Endothelial cell of umbilical vein (primary cell): ENCODE measurements at regions not wholly inside any gene's neighbourhood (a gene's known extent, or its start where the extent isn't known, plus 50 kb on each side); places are given as distances from the start of the nearest gene placed in this dataset.

Experiments used
- BruUV-seq: library from RNA; stranded (reverse); fragments of 400-500 nt; replicated peaks from 2 replicates; lab custom pipeline; 2021; lab: Mats Ljungman, UMichigan
- CTCF ChIA-PET: fragments of 300-600, 350-600 bp; sonication (Branson Sonifier 250); formaldehyde crosslinking; loops from one replicate; lab custom pipeline; 2021; ENCODE audit warnings: antibody characterized with exemption, inconsistent platforms; lab: Charles Lee
- POLR2A ChIA-PET: fragments of 300-600, 350-600 bp; sonication (Branson Sonifier 250); formaldehyde crosslinking; loops from one replicate; lab custom pipeline; 2021; ENCODE audit warnings: antibody characterized with exemption, inconsistent platforms; lab: Charles Lee
- DNase-seq: peaks from one replicate; pipeline ENCODE4 v3.0.0-alpha.2; 2011; ENCODE audit warnings: low read depth, low spot score
- FAIRE-seq: peaks from 2 replicates; lab custom pipeline; 2011; peaks lifted over from hg19 to GRCh38; lab: Jason Lieb, UNC
- H2AFZ ChIP-seq: 2 replicates; pipeline ENCODE4 v1.6.0; 2012; ENCODE audit warnings: low read depth, low read length, control low read depth, inconsistent platforms
- H3K27ac ChIP-seq: 2 replicates; pipeline ENCODE4 v1.5.1; 2011; ENCODE audit warnings: low read depth, mild to moderate bottlenecking, control low read depth, low read length, moderate library complexity; ENCODE audit not compliant: insufficient read depth
- H3K27me3 ChIP-seq, 2 experiments: 2 replicates each; pipeline versions ENCODE4 v1.6.0 to v1.6.1; 2011; ENCODE audit warnings: low read length in 2 of 2, mixed read lengths in 1 of 2; ENCODE audit not compliant: control insufficient read depth in 2 of 2, insufficient read depth in 2 of 2
- H3K36me3 ChIP-seq, 2 experiments: 2 replicates in 1 of 2; 3 replicates in 1 of 2; pipeline ENCODE4 v1.5.1; 2011; ENCODE audit warnings: low read length in 2 of 2, mild to moderate bottlenecking in 1 of 2, moderate library complexity in 1 of 2; ENCODE audit not compliant: control insufficient read depth in 2 of 2, insufficient read depth in 2 of 2; ENCODE audit errors: extremely low read depth in 1 of 2
- H3K4me1 ChIP-seq: 3 replicates; pipeline ENCODE4 v1.5.1; 2011; ENCODE audit warnings: mild to moderate bottlenecking, low read length; ENCODE audit not compliant: control insufficient read depth, insufficient read depth; ENCODE audit errors: extremely low read depth
- H3K4me2 ChIP-seq: 2 replicates; pipeline ENCODE4 v1.6.1; 2011; ENCODE audit warnings: low read length, control low read depth, mixed read lengths; ENCODE audit not compliant: insufficient read depth
- H3K4me3 ChIP-seq, 3 experiments: fragments of 200-600 bp in 1 of 3; sonication (generic), shearing (Covaris generic) in 1 of 3; replicated peaks in 1 of 3; 2 replicates each; pipeline ENCODE4 v1.5.1; 2011 to 2016; ENCODE audit warnings: control low read depth in 3 of 3, low read length in 3 of 3, mild to moderate bottlenecking in 2 of 3, inconsistent platforms in 1 of 3, low read depth in 1 of 3, moderate library complexity in 1 of 3; ENCODE audit not compliant: insufficient read depth in 1 of 3
- H3K79me2 ChIP-seq: 2 replicates; pipeline ENCODE4 v1.6.0; 2012; ENCODE audit warnings: low read length, inconsistent platforms; ENCODE audit not compliant: control insufficient read depth, insufficient read depth
- H3K9ac ChIP-seq: replicated peaks from 2 replicates; pipeline ENCODE3; 2011; ENCODE audit warnings: low read length, control low read depth; ENCODE audit not compliant: insufficient read depth; ENCODE audit errors: extremely low read depth
- H3K9me1 ChIP-seq: replicated peaks from 3 replicates; pipeline ENCODE4 v1.6.0; 2011; ENCODE audit warnings: mild to moderate bottlenecking, low read length; ENCODE audit not compliant: control insufficient read depth, insufficient read depth; ENCODE audit errors: extremely low read depth
- H3K9me3 ChIP-seq: replicated peaks from 2 replicates; pipeline ENCODE4 v1.5.1; 2012; ENCODE audit warnings: low read length, inconsistent platforms; ENCODE audit not compliant: control insufficient read depth, insufficient read depth
- H4K20me1 ChIP-seq: replicated peaks from 2 replicates; pipeline ENCODE3; 2011; ENCODE audit warnings: mild to moderate bottlenecking, low read length; ENCODE audit not compliant: control insufficient read depth, insufficient read depth; ENCODE audit errors: extremely low read depth
- EZH2 ChIP-seq: IDR thresholded peaks from 2 replicates; pipeline ENCODE4 v1.6.1; 2012; ENCODE audit warnings: borderline replicate concordance, low read depth, mild to moderate bottlenecking, moderate library complexity, low read length, inconsistent platforms; ENCODE audit not compliant: severe bottlenecking
- FOS ChIP-seq: IDR thresholded peaks from 2 replicates; pipeline ENCODE4 v1.6.1; 2011; ENCODE audit warnings: mild to moderate bottlenecking, low read length, moderate library complexity, borderline replicate concordance; ENCODE audit not compliant: insufficient read depth
- GATA2 ChIP-seq: IDR thresholded peaks from 2 replicates; pipeline ENCODE4 v1.7.0; 2011; ENCODE audit warnings: low read depth, mild to moderate bottlenecking, moderate library complexity, mixed read lengths, low read length; ENCODE audit not compliant: insufficient read length, insufficient read depth
- JUN ChIP-seq: IDR thresholded peaks from 2 replicates; pipeline ENCODE4 v1.6.1; 2011; ENCODE audit warnings: borderline replicate concordance, low read depth; ENCODE audit not compliant: insufficient read length, insufficient read depth
- MYC ChIP-seq: IDR thresholded peaks from one replicate; pipeline ENCODE4 v1.6.1; 2011; ENCODE audit warnings: mild to moderate bottlenecking, low read depth, low read length
- POLR2A ChIP-seq: IDR thresholded peaks from 2 replicates; pipeline ENCODE4 v1.6.1; 2012; ENCODE audit warnings: low read depth, mild to moderate bottlenecking, control low read depth, low read length
- POLR2AphosphoS5 ChIP-seq: IDR thresholded peaks from 2 replicates; pipeline ENCODE4 v1.6.1; 2012; ENCODE audit warnings: low read depth, mild to moderate bottlenecking, control low read depth, low read length, moderate library complexity; ENCODE audit not compliant: insufficient read depth
- dilution Hi-C: fragments of 300-500 bp; cut with MboI; formaldehyde crosslinking; loops from one replicate; pipeline ENCODE4 v1.15.0; 2019; ENCODE audit warnings: low sequenced_read_pairs; ENCODE audit not compliant: extremely low pct_ligation_motif_present
- intact Hi-C: fragments of 100-400 bp; cut with micrococcal nuclease; formaldehyde crosslinking; loops from one replicate; pipeline ENCODE4 v1.10.0; 2022
- TF ChIP-seq, protein P1 (sequence below), 2 donors: IDR thresholded peaks; 1 replicate in 1 of 2; 2 replicates in 1 of 2; pipeline ENCODE4 v1.5.1; 2011; ENCODE audit warnings: low read length in 2 of 2, mild to moderate bottlenecking in 2 of 2, moderate library complexity in 2 of 2, control low read depth in 1 of 2, inconsistent platforms in 1 of 2, low read depth in 1 of 2; ENCODE audit not compliant: insufficient read depth in 1 of 2; ENCODE audit errors: extremely low read depth in 1 of 2
- TF ChIP-seq, protein P2 (sequence below): IDR thresholded peaks from 2 replicates; pipeline ENCODE4 v1.6.1; 2011; ENCODE audit not compliant: insufficient read depth, insufficient read length

DNA sequence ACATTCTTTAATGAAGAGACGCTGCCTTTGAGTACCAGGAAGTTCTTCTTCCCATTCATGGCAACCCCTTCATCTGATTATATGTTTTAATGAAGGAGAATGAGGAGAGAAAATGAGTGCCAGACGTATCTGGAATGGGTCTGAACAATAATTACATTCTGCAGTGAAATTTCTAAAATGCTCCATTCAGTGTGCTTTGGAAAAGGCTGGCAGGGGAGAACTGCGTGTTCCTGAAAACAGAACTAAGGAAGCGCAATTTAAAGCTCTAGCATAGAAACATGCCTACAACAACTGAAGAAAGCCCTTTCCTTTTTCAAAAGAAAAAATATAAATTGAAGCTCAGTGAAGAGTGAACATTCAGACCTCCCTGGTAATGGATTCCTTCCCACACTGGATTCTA is 58.8 kb downstream of the BOD1L2 start:
- dilution Hi-C loops = no loop called here
- H3K27me3 ChIP-seq = peaks cover 0 to 2% of the 10 kb centered on the region in 2 experiments
- H3K4me1 ChIP-seq = peaks cover 3% of the 10 kb centered on the region
- DNase-seq = no peak
- FAIRE-seq = no peak
- H4K20me1 ChIP-seq = no peaks in the 10 kb centered on the region
- ChIA-PET POLR2A (no interaction called here), CTCF (no interaction called here)
- no peak overlapping the region for H3K27ac ChIP-seq
- no peaks in the 10 kb centered on the region for H3K9me3 ChIP-seq
- no peaks in the 10 kb centered on the region for H3K9me1 ChIP-seq
- H3K4me3 ChIP-seq = no peak overlapping the region
- no peaks in the 10 kb centered on the region for H3K36me3 ChIP-seq
- intact Hi-C loops = no loop called here
- no peak for TF ChIP-seq JUN
- TF ChIP-seq, protein P1, sequence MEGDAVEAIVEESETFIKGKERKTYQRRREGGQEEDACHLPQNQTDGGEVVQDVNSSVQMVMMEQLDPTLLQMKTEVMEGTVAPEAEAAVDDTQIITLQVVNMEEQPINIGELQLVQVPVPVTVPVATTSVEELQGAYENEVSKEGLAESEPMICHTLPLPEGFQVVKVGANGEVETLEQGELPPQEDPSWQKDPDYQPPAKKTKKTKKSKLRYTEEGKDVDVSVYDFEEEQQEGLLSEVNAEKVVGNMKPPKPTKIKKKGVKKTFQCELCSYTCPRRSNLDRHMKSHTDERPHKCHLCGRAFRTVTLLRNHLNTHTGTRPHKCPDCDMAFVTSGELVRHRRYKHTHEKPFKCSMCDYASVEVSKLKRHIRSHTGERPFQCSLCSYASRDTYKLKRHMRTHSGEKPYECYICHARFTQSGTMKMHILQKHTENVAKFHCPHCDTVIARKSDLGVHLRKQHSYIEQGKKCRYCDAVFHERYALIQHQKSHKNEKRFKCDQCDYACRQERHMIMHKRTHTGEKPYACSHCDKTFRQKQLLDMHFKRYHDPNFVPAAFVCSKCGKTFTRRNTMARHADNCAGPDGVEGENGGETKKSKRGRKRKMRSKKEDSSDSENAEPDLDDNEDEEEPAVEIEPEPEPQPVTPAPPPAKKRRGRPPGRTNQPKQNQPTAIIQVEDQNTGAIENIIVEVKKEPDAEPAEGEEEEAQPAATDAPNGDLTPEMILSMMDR (IDR thresholded peaks at IDR 0.05; ENCODE audit: extremely low read depth in 1 of 2, insufficient read depth in 1 of 2, low read depth in 1 of 2, low read length in 2 of 2) = no peak
- TF ChIP-seq POLR2A = no peak
- no peak for TF ChIP-seq POLR2AphosphoS5
- no peak for TF ChIP-seq FOS
- no peak for TF ChIP-seq EZH2
- TF ChIP-seq, protein P2, sequence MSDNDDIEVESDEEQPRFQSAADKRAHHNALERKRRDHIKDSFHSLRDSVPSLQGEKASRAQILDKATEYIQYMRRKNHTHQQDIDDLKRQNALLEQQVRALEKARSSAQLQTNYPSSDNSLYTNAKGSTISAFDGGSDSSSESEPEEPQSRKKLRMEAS = no peak
- TF ChIP-seq MYC = no peak
- no peak for TF ChIP-seq GATA2
- no TSS peak for BruUV-seq
- no peak overlapping the region for H2AFZ ChIP-seq
- H3K9ac ChIP-seq = no peak overlapping the region
- H3K79me2 ChIP-seq = no peaks in the 10 kb centered on the region
- no peak overlapping the region for H3K4me2 ChIP-seq
